ENCODE measurements at regions not wholly inside any gene's neighbourhood (a gene's known extent, or its start where the extent isn't known, plus 50 kb on each side); places are given as distances from the start of the nearest gene placed in this dataset.

GRCh38 chr1:184919892-184920291 lies 54.4 kb downstream of the NIBAN1 start:
- DNase-seq, result no peak

GRCh38 chr1:184915463-184916090 lies 58.7 kb downstream of the NIBAN1 start:
- no peak for DNase-seq

- no peak for DNase-seq
Observed at GRCh38 chr1:184914149-184914548, 60.2 kb downstream of the NIBAN1 start.

- no peak for DNase-seq
Observed at GRCh38 chr1:184912392-184912791, 61.9 kb downstream of the NIBAN1 start.

- DNase-seq, result no peak
Observed at GRCh38 chr1:184911830-184912229, 62.5 kb downstream of the NIBAN1 start.

- DNase-seq, result no peak
Observed at GRCh38 chr1:184911103-184911745, 63.1 kb downstream of the NIBAN1 start.

- DNase-seq, result no peak
Observed at GRCh38 chr1:184910691-184911091, 63.6 kb downstream of the NIBAN1 start.

- DNase-seq, result no peak
Observed at GRCh38 chr1:184910005-184910404, 64.3 kb downstream of the NIBAN1 start.

- no peak for DNase-seq
Observed at GRCh38 chr1:184909019-184909418, 65.3 kb downstream of the NIBAN1 start.

- DNase-seq, result no peak
Observed at GRCh38 chr1:184908506-184908905, 65.8 kb downstream of the NIBAN1 start.

- DNase-seq, result no peak
Observed at GRCh38 chr1:184907500-184907899, 66.8 kb downstream of the NIBAN1 start.

- DNase-seq, result no peak
Observed at GRCh38 chr1:184906761-184907160, 67.5 kb downstream of the NIBAN1 start.

GRCh38 chr1:184905601-184906322 lies 68.5 kb downstream of the NIBAN1 start:
- DNase-seq, result no peak

GRCh38 chr1:184903111-184903692 lies 71.1 kb downstream of the NIBAN1 start:
- no peak for DNase-seq

- no peak for DNase-seq
Observed at GRCh38 chr1:184900507-184900906, 73.8 kb downstream of the NIBAN1 start.

- no peak for DNase-seq
Observed at GRCh38 chr1:184896000-184896399, 78.3 kb downstream of the NIBAN1 start.

GRCh38 chr1:184895086-184895485 lies 79.2 kb downstream of the NIBAN1 start:
- DNase-seq, result no peak

- DNase-seq, result no peak
Observed at GRCh38 chr1:184893695-184894094, 80.6 kb downstream of the NIBAN1 start.

GRCh38 chr1:184892116-184892515 lies 82.2 kb downstream of the NIBAN1 start:
- no peak for DNase-seq

- no peak for DNase-seq
Observed at GRCh38 chr1:184891440-184891839, 82.9 kb downstream of the NIBAN1 start.

- no peak for DNase-seq
Observed at GRCh38 chr1:184890539-184890973, 83.8 kb downstream of the NIBAN1 start.

GRCh38 chr1:184889902-184890301 lies 84.4 kb downstream of the NIBAN1 start:
- DNase-seq, result no peak

GRCh38 chr1:184889166-184889565 lies 85.1 kb downstream of the NIBAN1 start:
- no peak for DNase-seq

- no peak for DNase-seq
Observed at GRCh38 chr1:184888505-184888904, 85.8 kb downstream of the NIBAN1 start.

Data from KG1 (cell line).